ENCODE measurements at regions not wholly inside any gene's neighbourhood (a gene's known extent, or its start where the extent isn't known, plus 50 kb on each side); places are given as distances from the start of the nearest gene placed in this dataset.
A peak's percentile ranks its signal among the peaks of the same experiment; 100 is the strongest.

DNA sequence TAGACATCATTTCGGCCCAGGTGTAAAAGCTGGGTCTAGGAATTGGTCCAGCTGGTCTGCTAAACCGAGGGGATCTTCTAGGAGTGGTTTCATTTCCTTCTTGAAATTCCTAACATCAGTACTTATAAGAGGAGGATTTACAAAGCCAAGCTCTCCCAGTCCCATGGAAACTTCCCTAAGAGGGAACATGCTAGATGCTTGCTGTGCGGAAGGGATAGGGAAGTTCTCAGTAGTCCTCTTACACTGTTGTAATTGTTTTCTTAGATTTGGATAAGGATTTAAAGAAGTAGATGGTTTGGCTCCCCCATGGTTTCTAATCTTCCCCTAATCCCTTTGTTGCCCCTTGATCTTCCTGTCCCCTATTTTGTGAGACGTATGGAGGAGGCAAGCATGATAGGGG, 89.7 kb upstream of the XCR1 start:
- ATAC-seq (no peak), DNase-seq (no peak)
- intact Hi-C loops (cut with micrococcal nuclease): no loop called here

- intact Hi-C loops (cut with micrococcal nuclease): no loop called here
- no peak for DNase-seq
- peak; percentile 69 for ATAC-seq
Observed at GRCh38 chr3:46114323-46114988, 87.2 kb upstream of the XCR1 start.

DNA sequence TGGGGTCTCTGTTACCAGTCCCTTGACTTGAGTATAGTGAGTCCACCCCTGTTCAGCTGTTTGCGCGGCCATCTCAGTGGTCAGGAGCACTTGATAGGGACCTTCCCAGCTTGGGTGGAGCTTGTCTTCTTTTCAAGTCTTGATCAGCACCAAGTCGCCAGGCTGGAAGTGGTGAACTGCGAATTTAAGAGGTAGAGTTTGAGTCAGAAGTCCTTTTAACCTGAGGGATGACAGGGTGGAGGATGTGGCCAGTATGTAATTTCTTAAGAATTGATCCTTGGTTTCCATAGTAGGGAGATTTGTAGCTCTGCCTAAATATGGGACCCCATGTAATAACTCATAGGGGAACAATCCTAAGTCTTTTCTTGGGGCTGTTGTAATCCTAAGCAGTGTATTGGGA, 86.3 kb upstream of the XCR1 start:
- intact Hi-C loops (cut with micrococcal nuclease): no loop called here
- DNase-seq (no peak), ATAC-seq (no peak)

GRCh38 chr3:46112984-46113383, 85.7 kb upstream of the XCR1 start:
- DNase-seq (no peak), ATAC-seq (no peak)
- intact Hi-C loops (cut with micrococcal nuclease): no loop called here

GRCh38 chr3:46112296-46112695, 85.0 kb upstream of the XCR1 start:
- intact Hi-C loops (cut with micrococcal nuclease): no loop called here
- ATAC-seq (no peak), DNase-seq (no peak)

DNA sequence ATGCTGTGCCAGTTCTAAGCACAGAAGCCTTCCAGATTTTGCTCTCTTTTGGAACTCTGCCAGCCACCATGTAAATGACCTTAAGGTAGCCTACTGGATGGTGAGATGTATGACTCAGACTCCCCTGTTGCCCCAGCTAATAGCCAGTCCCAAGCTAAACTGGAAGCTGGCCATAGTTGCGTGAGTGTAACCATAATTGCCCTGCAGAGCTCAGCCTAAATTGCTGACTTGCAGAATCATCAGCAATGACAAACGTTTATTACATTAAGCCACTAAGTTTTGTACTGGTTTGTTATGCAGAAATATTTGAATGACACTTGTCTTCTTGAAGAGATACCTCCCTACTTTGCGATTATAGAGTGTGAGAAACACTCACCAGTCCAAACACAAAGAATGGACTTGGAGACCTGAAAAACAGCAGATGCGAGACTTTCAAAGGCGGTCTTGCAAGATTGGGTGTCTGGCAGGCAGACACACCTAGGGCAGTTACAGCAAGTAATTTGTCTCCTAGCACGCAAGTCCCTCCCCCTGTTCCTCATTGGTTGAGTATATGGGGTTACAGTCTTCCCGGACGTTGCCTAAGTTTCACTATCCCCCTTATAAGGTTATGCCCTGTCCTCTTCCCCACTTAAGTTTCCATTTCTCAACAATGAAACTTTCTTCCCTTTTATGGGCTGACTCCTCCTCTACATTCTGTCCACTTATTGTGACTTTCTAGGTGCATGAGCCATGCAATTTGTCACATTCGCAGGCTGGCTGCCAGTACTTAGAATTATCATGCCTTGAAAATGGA, 83.6 kb upstream of the XCR1 start:
- DNase-seq (no peak), ATAC-seq (peak; percentile 69)
- intact Hi-C loops (cut with micrococcal nuclease): no loop called here

GRCh38 chr3:46107682-46108081, 80.4 kb upstream of the XCR1 start:
- no peak for ATAC-seq
- DNase-seq: no peak
- intact Hi-C loops (cut with micrococcal nuclease): no loop called here

- intact Hi-C loops (cut with micrococcal nuclease): no loop called here
- DNase-seq (no peak), ATAC-seq (no peak)
Observed at GRCh38 chr3:46105306-46105919, 78.1 kb upstream of the XCR1 start.

DNA sequence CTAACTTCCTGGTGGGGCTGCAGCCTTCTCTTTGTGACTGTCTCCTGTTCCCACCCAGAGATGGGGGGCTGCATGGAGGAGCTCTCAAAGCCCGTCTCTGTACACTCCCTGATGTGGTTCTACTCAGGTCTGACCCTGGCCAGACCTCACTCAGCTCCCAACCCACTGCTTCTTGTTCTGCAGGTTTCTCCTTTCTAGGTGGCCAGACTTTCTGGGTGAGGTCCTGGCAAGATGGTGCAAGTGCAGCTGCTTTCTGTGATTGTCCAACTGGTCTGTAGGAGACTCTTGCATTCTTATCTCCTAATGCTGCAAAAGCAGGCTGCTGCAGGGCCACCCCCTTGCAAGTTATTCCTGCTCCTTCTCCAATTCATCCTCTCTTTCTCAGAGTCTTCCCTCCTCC, 77.4 kb upstream of the XCR1 start:
- DNase-seq: no peak
- intact Hi-C loops (cut with micrococcal nuclease): no loop called here
- no peak for ATAC-seq

DNA sequence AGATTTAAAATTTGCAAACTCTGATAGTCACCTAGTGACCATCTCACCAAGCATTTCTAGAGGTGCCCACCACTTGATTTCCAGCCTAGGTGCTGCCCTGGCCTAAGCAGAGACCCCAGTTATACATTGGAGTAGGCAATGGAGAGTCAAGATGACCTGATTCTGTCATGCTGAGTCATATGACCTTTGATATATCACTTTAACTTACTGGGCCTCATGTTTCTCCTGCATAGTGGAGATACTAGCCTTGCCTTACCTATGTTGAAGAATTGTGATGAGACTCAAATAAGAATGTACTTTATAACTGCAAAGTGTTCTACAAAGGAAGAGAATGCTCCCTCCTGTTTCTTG, 75.5 kb upstream of the XCR1 start:
- ATAC-seq (no peak), DNase-seq (no peak)
- intact Hi-C loops (cut with micrococcal nuclease): no loop called here

DNA sequence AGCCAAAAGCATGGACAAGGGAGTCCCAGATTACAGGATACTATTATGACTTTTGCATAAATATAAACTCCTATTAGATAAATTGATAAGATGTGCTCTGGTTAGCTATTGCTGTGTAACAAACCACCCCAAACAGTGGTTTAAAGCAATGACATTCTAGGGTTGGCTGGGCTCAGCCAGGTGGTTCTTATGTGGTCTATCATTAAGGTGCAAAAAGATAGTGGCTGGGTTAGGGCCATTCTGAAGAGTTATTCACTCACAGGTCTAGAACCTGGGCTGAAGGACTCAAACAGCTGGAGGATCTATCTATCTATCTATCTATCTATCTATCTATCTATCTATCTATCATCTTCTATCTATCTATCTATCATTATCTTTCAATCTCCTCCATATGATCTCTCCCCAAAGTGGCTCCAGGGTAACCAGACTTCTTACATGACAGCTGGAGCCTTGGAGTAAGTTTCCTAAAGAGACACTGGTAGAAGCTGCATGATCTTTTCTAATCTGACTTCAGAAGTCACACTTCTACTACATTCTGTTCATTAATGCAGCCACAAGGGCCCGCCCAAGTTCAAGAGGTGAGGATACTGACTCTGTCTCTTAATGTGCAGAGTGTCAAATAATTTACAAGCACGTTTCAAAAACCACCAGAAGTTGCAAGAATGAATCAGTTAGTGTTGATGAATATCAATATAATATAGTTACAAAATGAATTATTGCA, 74.9 kb upstream of the XCR1 start:
- intact Hi-C loops (cut with micrococcal nuclease): no loop called here
- DNase-seq: no peak
- no peak for ATAC-seq

GRCh38 chr3:46100812-46101211, 73.5 kb upstream of the XCR1 start:
- intact Hi-C loops (cut with micrococcal nuclease): no loop called here
- ATAC-seq (peak; percentile 30), DNase-seq (no peak)

DNA sequence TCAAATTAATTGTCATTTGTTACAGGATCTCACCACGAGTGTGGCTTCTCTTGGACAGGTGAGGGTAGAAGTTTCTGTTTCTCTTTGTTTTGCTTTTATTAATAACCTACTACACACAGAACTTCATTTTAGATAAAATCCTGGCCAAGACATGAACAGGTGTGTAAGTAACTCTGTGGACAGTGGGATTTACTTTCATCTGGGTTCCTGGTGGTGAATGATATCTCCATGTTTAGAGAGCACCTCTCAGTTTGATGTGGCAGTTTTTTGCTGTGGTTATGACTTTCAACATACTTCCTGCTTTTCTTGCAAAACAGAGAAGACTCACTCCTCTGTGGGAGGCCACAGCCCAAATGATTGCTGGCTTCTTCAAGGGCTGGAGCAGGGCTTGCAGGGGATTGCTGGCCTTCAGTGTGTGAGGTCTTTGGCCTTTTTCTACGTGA, 71.1 kb upstream of the XCR1 start:
- intact Hi-C loops (cut with micrococcal nuclease): no loop called here
- peak; percentile 55 for DNase-seq

GRCh38 chr3:46097691-46098241, 70.5 kb upstream of the XCR1 start:
- DNase-seq (peak; percentile 29), ATAC-seq (peak; percentile 86)
- intact Hi-C loops (cut with micrococcal nuclease): no loop called here

More for the DNA sequence above, 71.1 kb upstream of the XCR1 start:
- peak; percentile 82 for ATAC-seq

- no peak for DNase-seq
- ATAC-seq: no peak
- intact Hi-C loops (cut with micrococcal nuclease): no loop called here
Observed at GRCh38 chr3:46096781-46097180, 69.5 kb upstream of the XCR1 start.

DNA sequence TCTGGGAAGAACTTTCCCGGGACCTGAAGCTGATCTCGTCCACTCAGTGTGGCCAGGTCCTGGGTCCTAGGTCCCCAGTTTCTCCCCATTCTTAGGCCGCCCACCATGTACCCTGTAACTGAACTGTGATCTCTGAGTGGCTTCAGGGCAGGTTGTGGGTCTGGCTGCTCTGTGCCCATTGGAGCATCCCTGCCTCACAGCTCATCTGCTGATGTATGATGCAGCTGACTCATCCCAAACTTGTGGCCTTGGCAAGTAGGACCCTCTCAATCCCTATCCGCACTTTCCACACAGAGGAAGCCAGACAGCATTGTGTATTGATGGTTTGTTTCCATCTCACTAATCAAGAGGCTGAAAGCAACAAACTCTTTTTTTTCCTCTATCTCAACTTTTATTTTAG, 69.1 kb upstream of the XCR1 start:
- intact Hi-C loops (cut with micrococcal nuclease): no loop called here
- no peak for DNase-seq
- no peak for ATAC-seq

- DNase-seq: no peak
- ATAC-seq: no peak
- intact Hi-C loops (cut with micrococcal nuclease): no loop called here
Observed at GRCh38 chr3:46095307-46095706, 68.0 kb upstream of the XCR1 start.

- intact Hi-C loops (cut with micrococcal nuclease): no loop called here
- DNase-seq: no peak
- no peak for ATAC-seq
Observed at GRCh38 chr3:46094506-46094905, 67.2 kb upstream of the XCR1 start.

DNA sequence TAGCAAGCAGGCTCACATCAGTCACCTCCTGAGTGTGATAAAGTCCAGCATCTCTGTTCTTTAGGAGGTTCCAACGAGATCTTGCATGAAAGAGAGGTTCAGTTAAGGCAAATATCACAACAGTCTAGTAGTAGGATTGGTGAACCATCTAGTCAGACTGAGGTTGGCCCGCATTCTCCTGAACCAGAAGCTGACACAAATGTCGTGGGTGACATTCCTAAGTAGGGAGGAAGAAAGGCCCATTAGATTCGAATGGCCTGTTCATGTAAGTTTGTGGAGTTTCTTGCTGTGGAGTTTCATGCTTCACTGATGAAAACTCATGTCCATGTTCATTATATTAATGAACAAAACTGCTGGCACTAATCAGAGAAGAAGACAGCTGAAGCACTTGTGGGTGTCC, 66.7 kb upstream of the XCR1 start:
- ATAC-seq (no peak), DNase-seq (no peak)
- intact Hi-C loops (cut with micrococcal nuclease): no loop called here
